ENCODE measurements at regions not wholly inside any gene's neighbourhood (a gene's known extent, or its start where the extent isn't known, plus 50 kb on each side); places are given as distances from the start of the nearest gene placed in this dataset.
"Not testable (repeated sequence)": the region's sequence is repeated elsewhere in the genome, so short reads cannot be mapped to it uniquely, and the experiment has no call there.

- Histone ChIP-seq H3K27ac (no peak overlapping the region), H3K4me3 (no peak overlapping the region), H3K36me3 (no peaks in the 10 kb centered on the region), H3K9me3 (no peaks in the 10 kb centered on the region), H3K27me3 (no peaks in the 10 kb centered on the region), H3K4me1 (no peaks in the 10 kb centered on the region)
- TF ChIP-seq EP300 (IDR thresholded peaks at IDR 0.05) (no peak), POLR2AphosphoS5 (IDR thresholded peaks at IDR 0.05) (no peak), CTCF (IDR thresholded peaks at IDR 0.05) (no peak), POLR2A (IDR thresholded peaks at IDR 0.05) (no peak)
- 71% methylated on average over 4 of the region's 4 CpGs for WGBS
- DNase-seq (ENCODE audit: low spot score in 2 of 2): no peak
These were observed 77.1 kb upstream of the IGFBP7 start for GRCh38 chr4:57187246-57187645.

- Histone ChIP-seq H3K4me1 (no peaks in the 10 kb centered on the region), H3K36me3 (no peaks in the 10 kb centered on the region), H3K9me3 (no peaks in the 10 kb centered on the region), H3K27ac (no peak overlapping the region), H3K27me3 (no peaks in the 10 kb centered on the region), H3K4me3 (no peak overlapping the region)
- DNase-seq (ENCODE audit: low spot score in 2 of 2): no peak
- TF ChIP-seq POLR2A (IDR thresholded peaks at IDR 0.05): no peak
- no peak for TF ChIP-seq CTCF (IDR thresholded peaks at IDR 0.05)
- no peak for TF ChIP-seq POLR2AphosphoS5 (IDR thresholded peaks at IDR 0.05)
- TF ChIP-seq EP300 (IDR thresholded peaks at IDR 0.05): no peak
- 95% methylated on average over 18 of the region's 18 CpGs for WGBS
These were observed 74.3 kb upstream of the IGFBP7 start for GRCh38 chr4:57184378-57185029.

GRCh38 chr4:57182132-57182874, 72.1 kb upstream of the IGFBP7 start:
- no peak overlapping the region for H3K27ac ChIP-seq
- H3K27me3 ChIP-seq: no peaks in the 10 kb centered on the region
- H3K4me1 ChIP-seq: no peaks in the 10 kb centered on the region
- no peak for DNase-seq (ENCODE audit: low spot score in 2 of 2)
- WGBS: 92% methylated on average over 8 of the region's 8 CpGs
- H3K9me3 ChIP-seq: no peaks in the 10 kb centered on the region
- no peak overlapping the region for H3K4me3 ChIP-seq
- H3K36me3 ChIP-seq: no peaks in the 10 kb centered on the region
- TF ChIP-seq CTCF (IDR thresholded peaks at IDR 0.05): no peak
- no peak for TF ChIP-seq EP300 (IDR thresholded peaks at IDR 0.05)
- TF ChIP-seq POLR2A (IDR thresholded peaks at IDR 0.05): no peak
- no peak for TF ChIP-seq POLR2AphosphoS5 (IDR thresholded peaks at IDR 0.05)

- WGBS: 94% methylated on average over 17 of the region's 30 CpGs
- H3K27ac ChIP-seq; H3K4me3 ChIP-seq; H3K36me3 ChIP-seq; DNase-seq (ENCODE audit: low spot score in 2 of 2); H3K9me3 ChIP-seq; H3K4me1 ChIP-seq; H3K27me3 ChIP-seq: not testable (repeated sequence)
These were observed 63.0 kb upstream of the IGFBP7 start for GRCh38 chr4:57173136-57173535.

GRCh38 chr4:57172065-57172464, 61.9 kb upstream of the IGFBP7 start:
- Histone ChIP-seq H3K36me3 (no peaks in the 10 kb centered on the region), H3K27ac (no peak overlapping the region), H3K4me3 (no peak overlapping the region), H3K27me3 (no peaks in the 10 kb centered on the region), H3K4me1 (no peaks in the 10 kb centered on the region), H3K9me3 (no peaks in the 10 kb centered on the region)
- 66% methylated on average over 3 of the region's 3 CpGs for WGBS
- DNase-seq (ENCODE audit: low spot score in 2 of 2): no peak
- no peak for TF ChIP-seq EP300 (IDR thresholded peaks at IDR 0.05)
- no peak for TF ChIP-seq POLR2AphosphoS5 (IDR thresholded peaks at IDR 0.05)
- TF ChIP-seq POLR2A (IDR thresholded peaks at IDR 0.05): no peak
- TF ChIP-seq CTCF (IDR thresholded peaks at IDR 0.05): no peak

Data from suprapubic skin (tissue), 4 donors.